IMR-90 (cell line): ENCODE measurements at regions not wholly inside any gene's neighbourhood (a gene's known extent, or its start where the extent isn't known, plus 50 kb on each side); places are given as distances from the start of the nearest gene placed in this dataset.

Experiments
- ATAC-seq: fragments of 200-7000 bp; cut with Tn5 transposase; 2 replicates; pipeline ENCODE4 v1.9.1; 2020; ENCODE audit warnings: low read depth, mild to moderate bottlenecking, moderate library complexity
- BruUV-seq: library from RNA; stranded (reverse); fragments of 400-500 nt; replicated peaks from 2 replicates; lab custom pipeline; 2021; lab: Mats Ljungman, UMichigan
- CTCF ChIA-PET: fragments of 300-600 bp; formaldehyde crosslinking; extraction: SDS; loops from one replicate; lab custom pipeline; 2021; ENCODE audit warnings: antibody characterized with exemption; lab: Yijun Ruan, JAX
- POLR2A ChIA-PET: fragments of 300-600 bp; sonication (Branson Sonifier 250); formaldehyde crosslinking; loops from one replicate; lab custom pipeline; 2022; ENCODE audit warnings: antibody characterized with exemption; ENCODE audit not compliant: unreplicated experiment; lab: Charles Lee
- DNase-seq: peaks from one replicate; pipeline ENCODE4 v3.0.0; 2013
- H2AFZ ChIP-seq: replicated peaks from 2 replicates; pipeline ENCODE3; 2013; ENCODE audit warnings: low read length, mild to moderate bottlenecking; ENCODE audit not compliant: poor library complexity
- H2AK5ac ChIP-seq: 2 replicates; pipeline ENCODE4 v1.6.1; 2013; ENCODE audit warnings: low read depth, low read length, inconsistent platforms
- H2AK9ac ChIP-seq: replicated peaks from 2 replicates; pipeline ENCODE3; 2013; ENCODE audit warnings: mild to moderate bottlenecking, low read depth, low read length, moderate library complexity; ENCODE audit not compliant: poor library complexity
- H2BK120ac ChIP-seq: 2 replicates; pipeline ENCODE4 v1.6.1; 2013; ENCODE audit warnings: low read depth, low read length, inconsistent platforms
- H2BK15ac ChIP-seq: 3 replicates; pipeline ENCODE4 v1.6.1; 2013; ENCODE audit warnings: low read depth, low read length, inconsistent platforms
- H2BK20ac ChIP-seq: 2 replicates; pipeline ENCODE4 v1.6.1; 2013; ENCODE audit warnings: low read depth, mild to moderate bottlenecking, inconsistent platforms, low read length, moderate library complexity
- H2BK5ac ChIP-seq: 2 replicates; pipeline ENCODE4 v1.6.1; 2013; ENCODE audit warnings: mild to moderate bottlenecking, low read depth, low read length, inconsistent platforms; ENCODE audit not compliant: poor library complexity, severe bottlenecking
- H3K14ac ChIP-seq: replicated peaks from 2 replicates; pipeline ENCODE4 v1.6.1; 2013; ENCODE audit warnings: low read depth, low read length, inconsistent platforms
- H3K18ac ChIP-seq: 2 replicates; pipeline ENCODE4 v1.6.1; 2013; ENCODE audit warnings: low read depth, low read length, control low read depth
- H3K23ac ChIP-seq: 2 replicates; pipeline ENCODE4 v1.6.1; 2013; ENCODE audit warnings: low read depth, low read length, inconsistent platforms
- H3K27ac ChIP-seq: 2 replicates; pipeline ENCODE4 v1.5.1; 2013; ENCODE audit warnings: mild to moderate bottlenecking, control low read depth, low read length; ENCODE audit not compliant: insufficient read depth
- H3K27me3 ChIP-seq: 2 replicates; pipeline ENCODE4 v1.6.1; 2013; ENCODE audit warnings: low read length; ENCODE audit not compliant: control insufficient read depth, insufficient read depth
- H3K36me3 ChIP-seq: 2 replicates; pipeline ENCODE4 v1.6.1; 2013; ENCODE audit warnings: low read length, mixed read lengths; ENCODE audit not compliant: control insufficient read depth, insufficient read depth
- H3K4ac ChIP-seq: 2 replicates; pipeline ENCODE4 v1.6.1; 2013; ENCODE audit warnings: low read depth, low read length, inconsistent platforms
- H3K4me1 ChIP-seq: 2 replicates; pipeline ENCODE4 v1.6.1; 2013; ENCODE audit warnings: low read length, mixed read lengths; ENCODE audit not compliant: control insufficient read depth, insufficient read depth
- H3K4me2 ChIP-seq: 2 replicates; pipeline ENCODE4 v1.6.1; 2013; ENCODE audit warnings: low read depth, mild to moderate bottlenecking, control low read depth, low read length, moderate library complexity
- H3K4me3 ChIP-seq: 2 replicates; pipeline ENCODE4 v1.5.1; 2013; ENCODE audit warnings: low read depth, mild to moderate bottlenecking, control low read depth, low read length, moderate library complexity; ENCODE audit not compliant: insufficient read depth
- H3K56ac ChIP-seq: 2 replicates; pipeline ENCODE4 v1.6.1; 2013; ENCODE audit warnings: low read length, inconsistent platforms; ENCODE audit not compliant: insufficient read depth; ENCODE audit errors: extremely low read depth
- H3K79me1 ChIP-seq, 2 experiments: 2 replicates each; pipeline ENCODE4 v1.6.1; 2013; ENCODE audit warnings: low read length in 2 of 2, inconsistent platforms in 1 of 2, low read depth in 1 of 2
- H3K9ac ChIP-seq: 2 replicates; pipeline ENCODE4 v1.6.1; 2013; ENCODE audit warnings: low read depth, low read length, control low read depth
- H3K9me1 ChIP-seq: 2 replicates; pipeline ENCODE4 v1.6.1; 2013; ENCODE audit warnings: low read length, inconsistent platforms; ENCODE audit not compliant: insufficient read depth
- H3K9me3 ChIP-seq: 2 replicates; pipeline ENCODE4 v1.6.1; 2013; ENCODE audit warnings: low read length; ENCODE audit not compliant: control insufficient read depth, insufficient read depth
- H4K20me1 ChIP-seq: 2 replicates; pipeline ENCODE4 v1.6.1; 2013; ENCODE audit warnings: low read length, inconsistent platforms; ENCODE audit not compliant: insufficient read depth
- H4K5ac ChIP-seq: 2 replicates; pipeline ENCODE4 v1.6.1; 2013; ENCODE audit warnings: mild to moderate bottlenecking, low read depth, low read length, control low read depth
- H4K8ac ChIP-seq, 2 experiments: 2 replicates each; pipeline ENCODE4 v1.6.1; 2013; ENCODE audit warnings: low read depth in 2 of 2, low read length in 2 of 2, control low read depth in 1 of 2, inconsistent platforms in 1 of 2
- H4K91ac ChIP-seq: 2 replicates; pipeline ENCODE4 v1.6.1; 2013; ENCODE audit warnings: low read depth, low read length, inconsistent platforms; ENCODE audit not compliant: insufficient read depth
- CEBPB ChIP-seq: IDR thresholded peaks from 2 replicates; pipeline ENCODE4 v1.6.1; 2012; ENCODE audit warnings: low read depth, low read length, improper control_type of control experiment
- RFX5 ChIP-seq: IDR thresholded peaks from 2 replicates; pipeline ENCODE4 v1.8.0; 2012; ENCODE audit warnings: low read depth, mild to moderate bottlenecking, low read length, moderate library complexity
- WGBS, 2 experiments: methylation state at CpG; one replicate each; pipeline versions ENCODE4 v1.1.5 to v1.1.7; 2013; ENCODE audit warnings: missing lambda C conversion rate in 2 of 2; ENCODE audit not compliant: insufficient read length in 1 of 2; ENCODE audit errors: extremely low coverage in 2 of 2; 5-methylcytosine and 5-hydroxymethylcytosine counted together
- dilution Hi-C: fragments of 300-500 bp; cut with HindIII; formaldehyde crosslinking; loops from one replicate; pipeline ENCODE4 v1.14.3; 2018; ENCODE audit warnings: low sequenced_read_pairs; ENCODE audit not compliant: unreplicated experiment
- in situ Hi-C: fragments of 300-500 bp; cut with MboI; formaldehyde crosslinking; loops from 3 replicates; pipeline ENCODE4 v1.14.3; 2019; ENCODE audit warnings: low sequenced_read_pairs, inconsistent platforms, mixed read lengths
- intact Hi-C: fragments of 100-400 bp; cut with micrococcal nuclease; formaldehyde crosslinking; loops from 2 replicates; pipeline ENCODE4 v1.10.0; 2022

- Histone ChIP-seq H3K4ac (no peak overlapping the region), H3K4me2 (no peak overlapping the region), H3K9ac (no peak overlapping the region), H2BK5ac (no peak overlapping the region), H3K36me3 (no peaks in the 10 kb centered on the region), H3K18ac (no peak overlapping the region), H4K8ac (no peak overlapping the region), H4K5ac (no peak overlapping the region), H3K56ac (no peak overlapping the region), H3K9me1 (no peaks in the 10 kb centered on the region), H3K4me3 (no peak overlapping the region), H2AK9ac (no peak overlapping the region), H2BK20ac (no peak overlapping the region), H3K4me1 (no peaks in the 10 kb centered on the region), H2AK5ac (no peak overlapping the region), H4K20me1 (no peaks in the 10 kb centered on the region), H3K79me1 (no peaks in the 10 kb centered on the region), H2BK120ac (no peak overlapping the region), H3K27me3 (no peaks in the 10 kb centered on the region), H4K91ac (no peak overlapping the region), H2BK15ac (no peak overlapping the region), H2AFZ (no peak overlapping the region), H3K9me3 (no peaks in the 10 kb centered on the region), H3K14ac (no peak overlapping the region), H3K27ac (no peak overlapping the region), H3K23ac (no peak overlapping the region)
- in situ Hi-C loops = no loop called here
- intact Hi-C loops = no loop called here
- ChIA-PET CTCF (no interaction called here), POLR2A (no interaction called here)
- ATAC-seq (no peak), DNase-seq (no peak)
- dilution Hi-C loops = no loop called here
- no peak for TF ChIP-seq RFX5
- peak; percentile 53 for TF ChIP-seq CEBPB
- WGBS, 2 experiments = no CpG with 5 or more reads among the region's 1 CpG
- no TSS peak for BruUV-seq
Measured at GRCh38 chr3:145849115-145849514, 311.9 kb downstream of the PLOD2 start.
